Hepatocyte (in vitro differentiated cells): ENCODE measurements at regions not wholly inside any gene's neighbourhood (a gene's known extent, or its start where the extent isn't known, plus 50 kb on each side); places are given as distances from the start of the nearest gene placed in this dataset.

Experiments
- DNase-seq: peaks from one replicate; pipeline ENCODE4 v3.0.0-alpha.2; 2016; ENCODE audit warnings: low spot score
- H2AFZ ChIP-seq: fragments of 200-600 bp; sonication (generic); 2 replicates; pipeline ENCODE4 v1.6.0; 2016; ENCODE audit warnings: antibody characterized with exemption, mild to moderate bottlenecking
- H3K27ac ChIP-seq: fragments of 200-600 bp; sonication (generic); 2 replicates; pipeline ENCODE4 v1.5.1; 2016; ENCODE audit warnings: mild to moderate bottlenecking
- H3K27me3 ChIP-seq: fragments of 200-600 bp; sonication (generic); 2 replicates; pipeline ENCODE4 v1.6.1; 2016
- H3K36me3 ChIP-seq: fragments of 200-600 bp; sonication (generic); replicated peaks from 2 replicates; pipeline ENCODE4 v1.5.1; 2016; ENCODE audit warnings: low read depth; ENCODE audit not compliant: insufficient read depth
- H3K4me1 ChIP-seq: fragments of 200-600 bp; sonication (generic); 2 replicates; pipeline ENCODE4 v1.5.1; 2016; ENCODE audit warnings: mild to moderate bottlenecking, moderate library complexity; ENCODE audit not compliant: insufficient read depth
- H3K4me2 ChIP-seq: fragments of 200-600 bp; sonication (generic); 2 replicates; pipeline ENCODE4 v1.6.0; 2016
- H3K4me3 ChIP-seq: fragments of 200-600 bp; sonication (generic); 2 replicates; pipeline ENCODE4 v1.5.1; 2016; ENCODE audit warnings: mild to moderate bottlenecking
- H3K79me2 ChIP-seq: fragments of 200-600 bp; sonication (generic); 2 replicates; pipeline ENCODE4 v1.6.0; 2017; ENCODE audit warnings: mild to moderate bottlenecking
- H3K9me2 ChIP-seq: fragments of 200-600 bp; sonication (generic); replicated peaks from 2 replicates; pipeline ENCODE4 v1.6.0; 2017; ENCODE audit warnings: mild to moderate bottlenecking; ENCODE audit not compliant: insufficient read depth
- H3K9me3 ChIP-seq: fragments of 200-600 bp; sonication (generic); 2 replicates; pipeline ENCODE4 v1.5.1; 2016; ENCODE audit warnings: low read depth, mild to moderate bottlenecking
- H4K20me1 ChIP-seq: fragments of 200-600 bp; sonication (generic); 2 replicates; pipeline ENCODE4 v1.6.0; 2016; ENCODE audit warnings: mild to moderate bottlenecking; ENCODE audit not compliant: insufficient read depth, poor library complexity, severe bottlenecking
- EZH2 ChIP-seq: fragments of 200-600 bp; sonication (generic); IDR thresholded peaks from 2 replicates; pipeline ENCODE4 v1.6.1; 2016; ENCODE audit warnings: antibody characterized with exemption, mild to moderate bottlenecking, borderline replicate concordance
- EZH2phosphoT487 ChIP-seq: fragments of 200-600 bp; sonication (generic); IDR thresholded peaks from one replicate; pipeline ENCODE4 v1.6.1; 2018; ENCODE audit warnings: antibody characterized with exemption, mild to moderate bottlenecking, low read depth, moderate library complexity; ENCODE audit not compliant: unreplicated experiment, severe bottlenecking
- WGBS: methylation state at CpG from one replicate; pipeline ENCODE4 v1.1.6; 2016; ENCODE audit warnings: low lambda C conversion rate; ENCODE audit errors: missing lambda C conversion rate; 5-methylcytosine and 5-hydroxymethylcytosine counted together
- TF ChIP-seq, protein P1 (sequence below): fragments of 200-600 bp; sonication (generic); IDR thresholded peaks from 2 replicates; pipeline ENCODE4 v1.5.1; 2016; ENCODE audit warnings: antibody characterized with exemption, mild to moderate bottlenecking; ENCODE audit not compliant: poor library complexity

DNA sequence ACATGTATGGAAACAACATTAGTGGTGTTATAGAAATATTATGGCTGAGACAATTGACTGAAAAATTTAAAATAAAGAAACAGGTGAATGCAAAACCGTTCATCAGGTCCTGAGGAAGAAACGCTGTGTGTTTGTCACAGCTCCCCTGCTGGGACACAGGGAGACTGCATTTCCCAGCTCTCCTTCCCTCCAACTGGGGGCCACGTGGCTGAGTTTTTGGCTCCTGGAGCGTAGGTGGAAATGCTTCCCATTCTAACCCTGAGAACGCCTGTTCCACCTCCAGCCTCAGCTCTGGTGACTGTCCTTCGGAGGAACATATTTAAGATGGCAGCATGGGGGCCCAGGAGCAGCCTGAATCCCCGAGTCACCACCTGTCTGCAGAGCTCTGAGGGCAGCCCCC, 398.6 kb downstream of the BRD1 start:
- Histone ChIP-seq H3K4me3 (no peak overlapping the region), H3K36me3 (no peaks in the 10 kb centered on the region), H3K79me2 (no peaks in the 10 kb centered on the region), H3K27me3 (peaks cover 14% of the 10 kb centered on the region), H3K9me2 (no peaks in the 10 kb centered on the region), H4K20me1 (no peaks in the 10 kb centered on the region), H3K9me3 (no peaks in the 10 kb centered on the region), H3K4me2 (no peak overlapping the region), H3K4me1 (no peaks in the 10 kb centered on the region), H3K27ac (no peak overlapping the region), H2AFZ (no peak overlapping the region)
- WGBS = 56% methylated on average over 7 of the region's 7 CpGs
- DNase-seq = no peak
- TF ChIP-seq, protein P1, sequence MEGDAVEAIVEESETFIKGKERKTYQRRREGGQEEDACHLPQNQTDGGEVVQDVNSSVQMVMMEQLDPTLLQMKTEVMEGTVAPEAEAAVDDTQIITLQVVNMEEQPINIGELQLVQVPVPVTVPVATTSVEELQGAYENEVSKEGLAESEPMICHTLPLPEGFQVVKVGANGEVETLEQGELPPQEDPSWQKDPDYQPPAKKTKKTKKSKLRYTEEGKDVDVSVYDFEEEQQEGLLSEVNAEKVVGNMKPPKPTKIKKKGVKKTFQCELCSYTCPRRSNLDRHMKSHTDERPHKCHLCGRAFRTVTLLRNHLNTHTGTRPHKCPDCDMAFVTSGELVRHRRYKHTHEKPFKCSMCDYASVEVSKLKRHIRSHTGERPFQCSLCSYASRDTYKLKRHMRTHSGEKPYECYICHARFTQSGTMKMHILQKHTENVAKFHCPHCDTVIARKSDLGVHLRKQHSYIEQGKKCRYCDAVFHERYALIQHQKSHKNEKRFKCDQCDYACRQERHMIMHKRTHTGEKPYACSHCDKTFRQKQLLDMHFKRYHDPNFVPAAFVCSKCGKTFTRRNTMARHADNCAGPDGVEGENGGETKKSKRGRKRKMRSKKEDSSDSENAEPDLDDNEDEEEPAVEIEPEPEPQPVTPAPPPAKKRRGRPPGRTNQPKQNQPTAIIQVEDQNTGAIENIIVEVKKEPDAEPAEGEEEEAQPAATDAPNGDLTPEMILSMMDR = no peak

DNA sequence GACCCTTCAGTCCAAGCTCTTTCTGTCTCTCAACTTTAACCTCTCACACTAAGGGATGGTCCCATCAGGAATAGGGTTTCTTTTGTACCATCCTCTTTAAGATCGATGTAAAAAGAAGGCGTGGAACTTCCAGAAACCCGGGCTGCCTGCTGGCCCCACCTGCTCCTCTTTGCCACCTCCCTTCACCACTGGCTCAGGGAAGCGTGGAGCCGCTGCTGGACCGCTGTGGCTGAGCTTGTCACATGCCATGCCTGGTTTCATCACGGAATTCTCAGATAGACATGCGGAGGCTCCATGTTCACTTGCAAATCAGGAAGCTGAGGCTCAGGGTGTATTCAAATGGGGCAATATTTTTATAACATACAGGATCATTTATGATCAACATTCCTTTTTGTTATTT, 399.7 kb downstream of the BRD1 start:
- no peaks in the 10 kb centered on the region for H3K36me3 ChIP-seq
- H3K4me1 ChIP-seq = no peaks in the 10 kb centered on the region
- no peaks in the 10 kb centered on the region for H3K9me3 ChIP-seq
- 92% methylated on average over 8 of the region's 8 CpGs for WGBS
- no peaks in the 10 kb centered on the region for H3K9me2 ChIP-seq
- no peaks in the 10 kb centered on the region for H4K20me1 ChIP-seq
- no peaks in the 10 kb centered on the region for H3K79me2 ChIP-seq
- TF ChIP-seq EZH2 (no peak), EZH2phosphoT487 (no peak)
- TF ChIP-seq, protein P1 = no peak
- H3K4me3 ChIP-seq = no peak overlapping the region
- no peak overlapping the region for H2AFZ ChIP-seq
- DNase-seq = no peak
- H3K4me2 ChIP-seq = no peak overlapping the region
- peaks cover 14% of the 10 kb centered on the region for H3K27me3 ChIP-seq
- H3K27ac ChIP-seq = no peak overlapping the region

DNA sequence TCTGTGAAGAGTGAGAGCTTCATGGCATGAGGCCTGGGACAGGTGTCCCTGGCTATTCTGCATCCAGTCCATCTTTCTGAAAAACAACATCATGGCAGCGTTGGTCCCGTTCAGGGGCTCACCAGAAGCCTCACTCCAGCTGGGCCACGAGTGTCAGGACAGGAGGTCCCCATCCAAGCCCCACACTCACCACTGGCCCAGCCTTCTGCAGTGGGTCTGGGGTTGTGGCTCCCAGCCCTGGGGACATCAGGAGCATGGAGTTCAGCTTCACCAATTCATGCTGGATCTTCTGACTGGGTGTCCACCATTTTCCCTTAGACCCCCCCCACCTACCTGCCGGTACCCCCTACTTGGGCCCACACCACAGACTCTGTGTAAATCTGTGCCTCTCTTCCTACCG, 400.3 kb downstream of the BRD1 start:
- WGBS = 74% methylated on average over 5 of the region's 5 CpGs
- no peak overlapping the region for H3K4me2 ChIP-seq
- no peaks in the 10 kb centered on the region for H3K9me2 ChIP-seq
- no peaks in the 10 kb centered on the region for H3K9me3 ChIP-seq
- H3K4me1 ChIP-seq = no peaks in the 10 kb centered on the region
- H3K27ac ChIP-seq = no peak overlapping the region
- no peaks in the 10 kb centered on the region for H4K20me1 ChIP-seq
- H3K27me3 ChIP-seq = peaks cover 14% of the 10 kb centered on the region
- TF ChIP-seq EZH2 = no peak
- no peak for TF ChIP-seq EZH2phosphoT487
- TF ChIP-seq, protein P1 = no peak
- no peak for DNase-seq
- no peaks in the 10 kb centered on the region for H3K36me3 ChIP-seq
- H2AFZ ChIP-seq = no peak overlapping the region
- H3K4me3 ChIP-seq = no peak overlapping the region
- no peaks in the 10 kb centered on the region for H3K79me2 ChIP-seq

DNA sequence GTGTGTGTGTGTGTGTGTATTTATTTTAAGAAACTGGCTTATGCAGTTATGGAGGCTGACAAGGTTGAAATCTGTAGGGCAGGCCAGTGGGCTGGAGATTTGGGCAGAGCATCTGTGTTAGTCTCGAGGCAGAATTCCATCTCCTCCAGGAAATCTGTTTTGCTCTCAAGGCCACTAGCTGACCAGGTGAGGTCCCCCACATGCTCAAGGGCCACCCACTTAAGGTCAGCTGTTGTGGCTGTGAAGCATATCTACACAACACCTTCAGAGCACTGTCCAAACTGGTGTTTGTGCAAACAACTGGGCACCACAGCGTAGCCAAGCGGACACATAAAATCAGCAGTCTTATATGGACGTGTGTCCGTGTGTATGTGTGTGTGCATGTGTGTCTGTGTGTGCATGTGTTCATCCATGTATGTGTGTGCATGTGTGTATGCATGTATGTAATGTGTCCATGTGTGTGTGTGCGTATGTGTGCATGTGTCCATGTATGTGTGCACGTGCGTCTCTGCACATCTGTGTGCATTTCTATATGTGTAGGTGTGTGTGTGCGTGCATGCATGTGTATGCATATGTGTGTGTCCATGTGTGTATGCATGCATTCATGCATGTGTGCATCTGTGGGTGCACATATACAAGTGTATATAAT, 400.9 kb downstream of the BRD1 start:
- 92% methylated on average over 9 of the region's 9 CpGs for WGBS
- H3K79me2 ChIP-seq = no peaks in the 10 kb centered on the region
- H3K9me2 ChIP-seq = no peaks in the 10 kb centered on the region
- peaks cover 14% of the 10 kb centered on the region for H3K27me3 ChIP-seq
- H3K4me1 ChIP-seq = no peaks in the 10 kb centered on the region
- TF ChIP-seq EZH2 (no peak), EZH2phosphoT487 (no peak)
- TF ChIP-seq, protein P1 = no peak
- no peak overlapping the region for H2AFZ ChIP-seq
- no peaks in the 10 kb centered on the region for H3K9me3 ChIP-seq
- no peaks in the 10 kb centered on the region for H4K20me1 ChIP-seq
- no peak overlapping the region for H3K4me2 ChIP-seq
- H3K36me3 ChIP-seq = no peaks in the 10 kb centered on the region
- H3K27ac ChIP-seq = no peak overlapping the region
- DNase-seq = no peak
- no peak overlapping the region for H3K4me3 ChIP-seq
